Suprapubic skin (tissue), 4 donors: ENCODE measurements at regions not wholly inside any gene's neighbourhood (a gene's known extent, or its start where the extent isn't known, plus 50 kb on each side); places are given as distances from the start of the nearest gene placed in this dataset.

Source experiments
- DNase-seq, 2 donors: peaks; one replicate each; pipeline ENCODE4 v3.0.0-alpha.2; 2019; ENCODE audit warnings: low spot score in 2 of 2
- H3K27ac ChIP-seq: fragments of 200-600 bp; sonication (generic); one replicate; pipeline ENCODE4 v1.5.1; 2019
- H3K27me3 ChIP-seq: fragments of 200-600 bp; sonication (generic); one replicate; pipeline ENCODE4 v1.5.1; 2019
- H3K36me3 ChIP-seq: fragments of 200-600 bp; sonication (generic); one replicate; pipeline ENCODE4 v1.5.1; 2019
- H3K4me1 ChIP-seq: fragments of 200-600 bp; sonication (generic); one replicate; pipeline ENCODE4 v1.5.1; 2019
- H3K4me3 ChIP-seq: fragments of 200-600 bp; sonication (generic); one replicate; pipeline ENCODE4 v1.5.1; 2019; ENCODE audit warnings: mild to moderate bottlenecking
- H3K9me3 ChIP-seq: fragments of 200-600 bp; sonication (generic); one replicate; pipeline ENCODE4 v1.5.1; 2019
- CTCF ChIP-seq, 2 donors: fragments of 200-600 bp in 1 of 2; fragments of 450-650 bp in 1 of 2; sonication (generic) in 1 of 2; IDR thresholded peaks; one replicate each; pipeline ENCODE4 v1.5.1; 2016 to 2019; ENCODE audit warnings: antibody characterized with exemption in 2 of 2, mild to moderate bottlenecking in 1 of 2, moderate library complexity in 1 of 2
- EP300 ChIP-seq: sonication (generic); formaldehyde crosslinking; IDR thresholded peaks from one replicate; pipeline ENCODE4 v1.6.1; 2017; ENCODE audit warnings: antibody characterized with exemption
- POLR2A ChIP-seq, 2 donors: fragments of 450-650 bp; IDR thresholded peaks; one replicate each; pipeline ENCODE4 v1.6.1; 2017; ENCODE audit warnings: antibody characterized with exemption in 2 of 2, mild to moderate bottlenecking in 2 of 2, moderate library complexity in 2 of 2
- POLR2AphosphoS5 ChIP-seq, 3 donors: sonication (generic); formaldehyde crosslinking; IDR thresholded peaks; one replicate each; pipeline ENCODE4 v1.6.1; 2017; ENCODE audit warnings: antibody characterized with exemption in 3 of 3
- WGBS: methylation state at CpG from one replicate; pipeline ENCODE4 v1.1.5; 2018; 5-methylcytosine and 5-hydroxymethylcytosine counted together

DNA sequence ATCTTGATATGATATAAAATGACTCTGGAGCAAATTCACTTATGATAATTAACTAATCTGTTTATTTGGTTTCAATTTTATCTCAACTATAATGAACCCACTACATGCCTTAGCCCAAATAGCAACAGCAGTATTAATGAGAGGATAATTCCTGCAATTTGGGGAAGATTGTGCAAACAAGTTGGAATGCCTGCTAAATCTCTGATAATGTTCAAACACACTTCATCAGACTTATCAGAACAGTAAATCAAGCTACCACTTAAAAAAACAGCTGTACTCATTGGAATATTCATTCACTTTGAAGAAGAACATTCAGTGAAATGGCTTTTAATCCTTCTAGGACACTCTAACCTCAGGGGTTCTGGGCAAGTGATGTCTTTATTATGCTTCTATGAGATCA is 85.4 kb downstream of the CBLN4 start:
- no peak for DNase-seq
- Histone ChIP-seq H3K4me3 (no peak overlapping the region), H3K36me3 (no peaks in the 10 kb centered on the region), H3K27me3 (no peaks in the 10 kb centered on the region), H3K27ac (no peak overlapping the region), H3K9me3 (no peaks in the 10 kb centered on the region), H3K4me1 (no peaks in the 10 kb centered on the region)
- TF ChIP-seq POLR2A (IDR thresholded peaks at IDR 0.05) (no peak), EP300 (no peak), CTCF (IDR thresholded peaks at IDR 0.05) (no peak), POLR2AphosphoS5 (IDR thresholded peaks at IDR 0.05) (no peak)

- Histone ChIP-seq H3K4me1 (no peaks in the 10 kb centered on the region), H3K9me3 (no peaks in the 10 kb centered on the region), H3K4me3 (no peak overlapping the region), H3K36me3 (no peaks in the 10 kb centered on the region), H3K27me3 (no peaks in the 10 kb centered on the region), H3K27ac (no peak overlapping the region)
- TF ChIP-seq CTCF (IDR thresholded peaks at IDR 0.05) (no peak), EP300 (no peak), POLR2A (IDR thresholded peaks at IDR 0.05) (no peak), POLR2AphosphoS5 (IDR thresholded peaks at IDR 0.05) (no peak)
- 15% methylated on average over 1 of the region's 1 CpG for WGBS
- DNase-seq = no peak
Observed at GRCh38 chr20:55919319-55919718, 86.0 kb downstream of the CBLN4 start.

DNA sequence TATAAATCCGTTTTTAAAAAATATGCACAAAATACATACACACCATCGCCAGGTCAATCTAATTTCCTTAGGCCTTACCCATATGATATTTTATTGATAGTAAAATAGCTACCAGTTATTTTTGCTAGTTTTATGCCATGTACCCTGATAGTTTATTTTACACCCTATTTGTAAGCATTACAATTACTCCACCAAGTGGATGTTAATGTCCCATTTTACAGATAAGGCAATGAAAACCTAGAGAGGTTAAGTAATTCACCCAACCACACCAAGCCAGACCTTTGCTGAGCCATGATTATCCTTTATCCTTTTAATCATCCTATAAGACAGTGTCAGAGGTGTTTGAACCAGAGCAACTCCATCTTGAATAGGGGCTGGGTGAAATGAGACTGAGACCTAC is 86.8 kb downstream of the CBLN4 start:
- 86% methylated on average over 2 of the region's 2 CpGs for WGBS
- no peak for TF ChIP-seq EP300
- no peak for TF ChIP-seq POLR2AphosphoS5 (IDR thresholded peaks at IDR 0.05)
- no peak for TF ChIP-seq CTCF (IDR thresholded peaks at IDR 0.05)
- no peak for TF ChIP-seq POLR2A (IDR thresholded peaks at IDR 0.05)
- DNase-seq = no peak
- Histone ChIP-seq H3K9me3 (no peaks in the 10 kb centered on the region), H3K27ac (no peak overlapping the region), H3K4me3 (no peak overlapping the region), H3K27me3 (no peaks in the 10 kb centered on the region), H3K36me3 (no peaks in the 10 kb centered on the region), H3K4me1 (no peaks in the 10 kb centered on the region)

DNA sequence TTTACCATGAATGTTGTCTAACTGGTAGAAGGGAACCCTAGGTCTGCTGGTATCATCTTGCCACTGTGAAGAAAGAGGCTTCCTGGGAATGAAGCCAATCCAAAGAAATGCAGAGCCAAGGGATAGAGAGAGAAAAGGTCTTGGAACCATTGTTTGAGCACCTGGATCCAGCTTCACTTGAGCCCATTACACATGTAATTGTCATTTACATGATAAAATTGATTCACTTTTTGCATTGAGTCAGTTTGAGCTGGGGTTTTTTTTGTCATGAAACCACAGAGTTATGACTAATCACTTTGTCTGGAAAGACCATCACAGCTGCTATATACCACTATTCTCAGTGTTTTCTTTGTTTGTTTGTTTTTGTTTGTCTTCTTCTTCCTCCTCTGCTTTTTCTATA is 112.3 kb downstream of the CBLN4 start:
- Histone ChIP-seq H3K27me3 (no peaks in the 10 kb centered on the region), H3K27ac (no peak overlapping the region), H3K4me1 (no peaks in the 10 kb centered on the region), H3K9me3 (no peaks in the 10 kb centered on the region), H3K4me3 (no peak overlapping the region), H3K36me3 (no peaks in the 10 kb centered on the region)
- TF ChIP-seq POLR2A (IDR thresholded peaks at IDR 0.05) (no peak), EP300 (no peak), POLR2AphosphoS5 (IDR thresholded peaks at IDR 0.05) (no peak), CTCF (IDR thresholded peaks at IDR 0.05) (no peak)
- no peak for DNase-seq

DNA sequence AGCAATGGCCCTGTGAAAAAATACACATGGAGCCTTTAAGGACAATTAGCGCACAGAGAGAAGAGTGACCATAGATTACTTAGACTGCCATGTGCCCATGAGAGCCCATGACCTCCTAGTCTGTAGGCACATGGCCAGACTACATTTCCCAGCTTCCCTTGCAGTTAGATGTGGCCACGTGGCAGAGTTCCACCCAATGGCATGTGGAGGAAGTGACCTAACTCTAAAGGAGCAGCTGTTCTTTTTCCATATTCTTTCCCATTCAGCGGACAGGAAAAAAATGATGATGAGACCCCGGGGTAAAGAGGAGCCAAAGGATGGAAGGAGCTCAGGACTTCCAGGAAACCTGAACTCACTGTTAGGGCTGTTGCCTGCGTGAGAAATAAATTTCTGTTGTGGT is 116.6 kb downstream of the CBLN4 start:
- no peaks in the 10 kb centered on the region for H3K4me1 ChIP-seq
- no peak overlapping the region for H3K4me3 ChIP-seq
- WGBS = 92% methylated on average over 5 of the region's 5 CpGs
- no peak overlapping the region for H3K27ac ChIP-seq
- H3K27me3 ChIP-seq = no peaks in the 10 kb centered on the region
- no peaks in the 10 kb centered on the region for H3K9me3 ChIP-seq
- TF ChIP-seq EP300 (no peak), POLR2A (IDR thresholded peaks at IDR 0.05) (no peak), POLR2AphosphoS5 (IDR thresholded peaks at IDR 0.05) (no peak), CTCF (IDR thresholded peaks at IDR 0.05) (no peak)
- no peak for DNase-seq
- no peaks in the 10 kb centered on the region for H3K36me3 ChIP-seq
